ENCODE measurements at regions not wholly inside any gene's neighbourhood (a gene's known extent, or its start where the extent isn't known, plus 50 kb on each side); places are given as distances from the start of the nearest gene placed in this dataset.

GRCh38 chr13:80605011-80605410, 264.1 kb upstream of the SPRY2 start:
- in situ Hi-C loops (cut with MboI; ENCODE audit: low sequenced_read_pairs), result no loop called here

DNA sequence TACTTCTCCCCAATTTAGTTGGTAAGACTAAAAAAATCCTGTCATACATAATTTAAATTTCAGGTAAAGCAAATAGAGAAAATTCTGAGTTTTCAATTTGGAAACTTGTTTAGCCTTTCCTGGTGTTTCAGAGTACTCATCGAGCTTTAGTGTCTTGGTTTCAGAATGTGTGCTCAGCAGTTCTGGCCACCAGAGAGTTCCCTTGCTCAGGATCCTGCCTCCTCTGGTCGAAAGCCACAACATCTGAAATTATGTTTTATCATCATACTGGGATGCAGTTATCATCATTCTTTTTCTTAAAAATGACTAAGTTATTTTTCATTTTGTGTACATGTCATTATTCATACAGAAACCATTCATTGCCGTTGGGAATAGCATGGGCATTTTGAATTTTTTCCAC, 263.2 kb upstream of the SPRY2 start:
- in situ Hi-C loops (cut with MboI; ENCODE audit: low sequenced_read_pairs), result no loop called here

DNA sequence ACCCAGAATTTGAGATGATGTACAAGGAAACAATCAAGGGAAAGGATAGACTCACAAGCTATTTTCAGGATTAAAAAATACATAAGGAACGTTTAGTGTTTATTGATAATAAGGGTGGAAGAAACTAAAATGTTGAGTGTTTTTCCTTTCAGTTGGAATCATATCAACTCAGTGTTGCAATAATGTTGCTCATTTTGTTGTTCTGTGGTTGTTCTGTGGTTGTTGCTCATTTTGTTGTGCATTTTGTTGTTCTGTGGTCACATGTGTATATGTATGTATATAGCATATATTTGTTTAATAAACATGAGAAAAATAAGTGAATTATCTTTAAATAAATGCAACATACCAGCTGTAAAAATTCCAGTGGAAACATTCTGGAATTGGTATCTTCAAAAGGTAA, 262.4 kb upstream of the SPRY2 start:
- in situ Hi-C loops (cut with MboI; ENCODE audit: low sequenced_read_pairs), result no loop called here

- in situ Hi-C loops (cut with MboI; ENCODE audit: low sequenced_read_pairs), result no loop called here
Measured at GRCh38 chr13:80599765-80600164, 258.8 kb upstream of the SPRY2 start.

- in situ Hi-C loops (cut with MboI; ENCODE audit: low sequenced_read_pairs), result no loop called here
Measured at GRCh38 chr13:80598189-80598588, 257.3 kb upstream of the SPRY2 start.

- in situ Hi-C loops (cut with MboI; ENCODE audit: low sequenced_read_pairs), result no loop called here
Measured at GRCh38 chr13:80591976-80592740, 251.2 kb upstream of the SPRY2 start.

- in situ Hi-C loops (cut with MboI; ENCODE audit: low sequenced_read_pairs), result no loop called here
Measured at GRCh38 chr13:80590551-80590950, 249.6 kb upstream of the SPRY2 start.

DNA sequence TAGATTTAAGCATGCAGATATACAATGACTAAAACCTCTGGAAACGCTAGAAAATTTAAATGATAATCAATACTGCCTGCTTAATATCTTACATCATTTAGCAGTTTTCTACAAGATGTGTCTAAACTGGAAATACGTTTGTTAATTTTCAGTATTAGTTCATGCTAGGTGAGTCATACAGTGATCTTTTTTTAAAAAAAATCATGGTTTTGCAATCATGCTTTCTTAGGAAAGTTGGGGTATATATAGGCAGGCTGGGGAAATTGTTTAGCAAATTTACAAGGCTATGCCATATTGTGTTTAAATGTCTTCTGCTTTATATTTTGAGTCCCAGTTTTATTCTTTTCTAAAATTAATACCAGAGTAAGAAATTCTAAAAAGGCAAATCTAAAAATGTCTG, 245.4 kb upstream of the SPRY2 start:
- in situ Hi-C loops (cut with MboI; ENCODE audit: low sequenced_read_pairs), result no loop called here

GRCh38 chr13:80585531-80585930, 244.6 kb upstream of the SPRY2 start:
- in situ Hi-C loops (cut with MboI; ENCODE audit: low sequenced_read_pairs), result no loop called here

DNA sequence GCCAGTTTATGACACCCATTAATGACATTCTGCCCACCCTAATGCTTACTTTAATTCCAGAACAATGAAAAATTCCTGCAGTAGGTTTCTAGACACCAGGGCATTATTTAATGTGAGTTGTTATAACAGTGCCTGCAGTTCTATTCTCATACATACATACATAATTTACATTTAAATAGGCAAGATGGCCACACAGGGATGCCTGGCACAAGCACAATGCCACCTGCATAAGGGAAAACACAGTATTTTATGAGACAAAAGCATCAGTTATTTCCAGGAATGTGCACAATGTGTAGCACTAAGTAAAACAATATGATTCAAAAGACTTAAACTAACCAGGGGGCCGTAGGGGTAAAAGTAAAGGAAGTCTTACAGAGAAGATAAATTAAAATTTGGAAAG, 243.9 kb upstream of the SPRY2 start:
- in situ Hi-C loops (cut with MboI; ENCODE audit: low sequenced_read_pairs), result no loop called here

GRCh38 chr13:80584306-80584705, 243.4 kb upstream of the SPRY2 start:
- in situ Hi-C loops (cut with MboI; ENCODE audit: low sequenced_read_pairs), result no loop called here

DNA sequence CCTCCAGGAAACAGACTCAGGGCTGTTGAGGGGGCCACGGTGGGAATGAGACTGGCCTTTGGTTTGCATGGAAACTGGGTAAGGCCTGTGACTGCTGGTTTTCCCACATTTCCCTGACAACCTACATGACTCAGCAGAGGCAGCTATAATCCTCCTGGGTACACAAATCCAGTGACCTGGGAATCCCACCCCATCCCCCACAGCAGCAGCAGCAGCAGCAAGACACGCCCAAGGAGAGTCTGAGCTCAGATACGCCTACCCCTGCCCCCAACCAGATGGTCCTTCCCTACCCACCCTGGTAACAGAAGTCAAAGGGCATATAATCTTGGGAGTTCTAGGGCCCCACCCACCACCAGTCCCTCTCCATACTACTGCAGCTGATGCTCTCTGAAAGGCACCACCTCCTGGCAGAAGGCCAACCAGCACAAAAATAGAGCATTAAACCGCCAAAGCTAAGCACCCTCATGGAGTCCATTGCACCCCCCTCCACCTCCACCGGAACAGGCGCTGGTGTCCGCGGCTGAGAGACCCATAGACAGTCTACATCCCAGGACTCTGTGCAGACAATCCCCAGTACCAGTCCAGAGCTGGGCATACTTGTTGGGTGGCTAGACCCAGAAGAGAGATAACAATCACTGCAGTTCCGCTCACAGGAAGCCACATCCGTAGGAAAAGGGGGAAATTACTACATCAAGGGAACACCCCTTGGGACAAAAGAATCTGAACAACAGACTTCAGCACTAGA, 237.2 kb upstream of the SPRY2 start:
- in situ Hi-C loops (cut with MboI; ENCODE audit: low sequenced_read_pairs), result no loop called here

DNA sequence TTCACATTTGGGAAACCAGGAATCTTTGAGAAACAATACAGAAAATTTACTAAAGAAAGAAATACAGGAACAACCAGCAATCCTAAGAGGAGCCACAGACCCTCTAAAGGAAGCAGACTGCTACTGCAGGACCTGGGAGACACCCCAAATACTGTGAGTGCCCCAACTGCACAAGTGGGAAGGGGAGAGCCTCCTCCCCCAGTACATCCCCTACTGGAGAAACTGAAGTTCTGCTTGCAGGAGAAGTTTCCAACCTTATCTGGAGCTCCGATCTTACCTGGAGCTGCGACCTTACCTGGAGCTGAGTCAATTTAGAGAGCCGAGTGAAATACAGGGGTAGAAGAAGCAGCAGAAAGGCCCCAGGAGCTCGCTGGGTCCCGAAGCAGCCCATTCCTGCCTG, 236.4 kb upstream of the SPRY2 start:
- in situ Hi-C loops (cut with MboI; ENCODE audit: low sequenced_read_pairs), result no loop called here

DNA sequence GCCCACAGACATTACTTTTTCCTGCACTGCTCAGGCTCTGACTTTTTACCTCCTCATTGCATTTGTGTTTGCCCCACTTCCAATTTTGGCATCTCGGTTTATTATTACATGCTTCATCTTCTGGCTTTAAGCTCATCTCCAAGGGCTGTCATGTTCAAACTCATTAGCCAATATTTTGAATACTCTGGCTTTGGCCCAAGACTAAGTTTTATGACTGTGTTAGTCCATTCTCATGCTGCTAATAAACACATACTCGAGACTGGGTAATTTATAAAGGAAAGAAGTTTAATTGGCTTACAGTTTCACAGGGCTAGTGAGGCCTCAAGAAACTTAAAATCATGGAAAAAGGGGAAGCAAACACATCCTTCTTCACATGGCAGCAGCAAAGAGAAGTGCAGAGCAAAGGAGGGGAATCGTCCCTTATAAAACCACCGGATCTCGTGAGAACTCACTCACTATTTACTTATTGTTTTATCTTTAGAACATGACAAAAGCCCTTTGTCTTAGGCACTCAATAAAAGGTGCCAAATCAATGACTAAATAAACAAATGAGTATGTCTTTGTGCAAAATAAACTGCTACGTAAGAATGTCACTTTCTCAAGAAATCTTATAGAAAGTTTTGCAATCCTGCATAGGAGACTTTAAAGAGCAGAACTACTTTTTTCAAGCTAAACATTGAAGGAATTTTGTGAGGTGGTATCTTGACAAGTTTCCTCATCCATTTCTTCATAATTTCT, 233.4 kb upstream of the SPRY2 start:
- in situ Hi-C loops (cut with MboI; ENCODE audit: low sequenced_read_pairs), result no loop called here

DNA sequence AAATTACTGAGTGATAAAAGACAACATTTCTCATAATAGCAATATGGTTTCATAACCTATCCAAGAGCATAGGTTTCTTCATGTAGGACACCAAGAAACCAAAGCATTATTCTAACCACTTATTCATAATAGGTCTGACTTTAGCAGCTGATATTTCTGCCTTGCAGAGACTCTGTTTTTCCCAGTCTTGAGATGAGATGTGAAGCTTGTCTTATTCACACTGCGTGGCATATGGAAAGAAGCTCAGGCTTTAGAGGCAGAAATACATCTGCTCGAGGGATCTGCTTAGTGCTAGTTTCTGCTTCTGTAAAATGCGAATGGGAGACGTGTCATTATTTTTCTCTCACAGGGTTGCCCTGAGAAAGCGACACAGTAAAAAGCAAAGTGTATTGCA, 232.0 kb upstream of the SPRY2 start:
- in situ Hi-C loops (cut with MboI; ENCODE audit: low sequenced_read_pairs), result no loop called here

- in situ Hi-C loops (cut with MboI; ENCODE audit: low sequenced_read_pairs), result no loop called here
Measured at GRCh38 chr13:80572308-80572922, 231.5 kb upstream of the SPRY2 start.

DNA sequence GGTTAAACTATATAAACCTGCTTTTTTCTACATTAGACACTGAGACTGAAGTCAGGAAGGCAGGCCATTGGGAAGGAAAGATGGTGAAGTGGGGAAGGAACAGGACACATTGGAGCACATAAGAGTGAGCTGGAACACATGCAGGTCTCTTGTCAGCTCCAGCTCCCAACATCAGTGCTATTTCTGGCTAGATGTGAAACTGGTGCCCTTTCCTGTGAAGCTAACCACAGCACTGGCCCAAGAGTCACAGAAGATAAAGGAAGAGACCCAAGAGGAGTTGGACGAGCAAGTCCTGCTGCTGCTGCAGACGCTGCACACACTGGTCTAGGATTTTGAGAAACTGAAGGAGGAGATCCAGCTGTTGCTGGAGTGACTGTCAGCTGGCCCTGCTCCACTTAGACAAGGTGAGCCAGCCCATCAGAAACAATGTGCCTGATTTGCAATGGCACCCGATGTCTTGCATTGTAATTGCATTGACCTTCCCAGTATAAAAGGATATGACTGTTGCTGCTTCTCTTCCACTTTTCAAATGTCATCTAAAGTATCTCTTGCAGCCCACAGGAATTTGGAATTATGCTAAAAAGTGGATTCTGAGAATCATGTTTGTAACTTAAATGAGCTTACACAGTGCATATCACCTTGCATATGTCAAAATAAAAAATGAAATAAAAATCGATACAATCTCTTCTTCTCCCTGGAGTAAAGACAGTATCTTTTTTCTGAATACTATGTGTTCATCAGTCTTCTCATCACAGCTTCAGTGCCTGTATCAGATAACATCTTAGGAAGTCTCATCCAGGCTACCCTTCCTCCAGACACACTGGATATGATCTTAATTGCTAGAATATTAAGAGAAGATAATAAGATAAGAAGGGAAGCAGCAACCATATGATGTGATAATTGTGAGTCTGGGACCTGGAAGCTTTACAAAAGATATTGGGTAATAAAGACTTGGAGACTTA, 230.7 kb upstream of the SPRY2 start:
- in situ Hi-C loops (cut with MboI; ENCODE audit: low sequenced_read_pairs), result no loop called here

DNA sequence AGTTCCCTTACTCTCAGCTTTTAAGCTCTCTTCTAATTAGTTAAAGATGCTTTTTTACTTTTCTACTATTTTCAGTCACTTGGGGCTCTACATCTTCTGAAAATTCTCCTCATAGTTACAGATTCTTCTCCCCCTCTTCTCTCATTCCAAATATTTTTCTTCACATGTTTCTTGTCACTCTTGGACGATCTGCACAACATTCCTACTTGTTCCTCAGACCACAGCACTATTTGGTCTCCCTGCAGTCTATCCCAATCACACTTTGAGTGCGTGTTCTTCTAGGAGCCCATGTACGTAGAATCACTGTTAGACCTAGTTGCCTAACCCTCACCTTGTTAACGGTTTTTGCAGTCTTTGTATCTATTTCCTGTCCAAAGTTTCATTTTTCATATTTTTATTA, 222.5 kb upstream of the SPRY2 start:
- in situ Hi-C loops (cut with MboI; ENCODE audit: low sequenced_read_pairs), result no loop called here

GRCh38 chr13:80562433-80563156, 221.7 kb upstream of the SPRY2 start:
- in situ Hi-C loops (cut with MboI; ENCODE audit: low sequenced_read_pairs), result no loop called here

GRCh38 chr13:80560609-80561008, 219.7 kb upstream of the SPRY2 start:
- in situ Hi-C loops (cut with MboI; ENCODE audit: low sequenced_read_pairs), result no loop called here

Measured in HL-60/S4 treated with phorbol 12-myristate 13-acetate at 8.2 ng/mL for 4 days and 3 days (cell line).